HG03575 (cell line): ENCODE measurements at regions not wholly inside any gene's neighbourhood (a gene's known extent, or its start where the extent isn't known, plus 50 kb on each side); places are given as distances from the start of the nearest gene placed in this dataset.
"Not testable (repeated sequence)": the region's sequence is repeated elsewhere in the genome, so short reads cannot be mapped to it uniquely, and the experiment has no call there.

Experiments
- ATAC-seq: cut with Tn5 transposase; IDR thresholded peaks from one replicate; pipeline ENCODE4 v1.9.1; 2021; ENCODE audit not compliant: unreplicated experiment, insufficient number of reproducible peaks, low FRiP score; ENCODE audit errors: extremely low read depth

DNA sequence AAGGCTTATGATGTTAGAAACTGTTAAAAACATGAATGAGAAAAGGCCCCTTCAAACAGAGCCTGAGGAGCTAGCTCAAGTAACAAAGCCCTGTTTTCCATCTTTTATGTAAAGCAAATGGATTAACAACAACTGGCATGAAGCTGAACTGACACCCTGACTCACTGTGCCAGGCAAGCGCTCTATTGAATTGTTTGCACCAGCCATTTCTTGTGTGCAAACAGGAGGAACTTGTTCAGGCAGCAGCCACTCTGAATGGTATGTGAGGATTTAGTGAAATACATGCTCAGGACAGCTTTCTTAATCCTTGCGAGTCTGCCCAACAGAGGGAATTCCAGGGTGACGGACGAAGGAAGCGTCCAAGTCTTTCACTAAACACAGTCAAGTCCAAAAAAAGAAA, 291.1 kb upstream of the ADGRL2 start:
- no peak for ATAC-seq

- no peak for ATAC-seq
Measured at GRCh38 chr1:81506699-81507098, 294.0 kb upstream of the ADGRL2 start.

- ATAC-seq, result peak; percentile 98
Measured at GRCh38 chr1:81505831-81506230, 294.9 kb upstream of the ADGRL2 start.

DNA sequence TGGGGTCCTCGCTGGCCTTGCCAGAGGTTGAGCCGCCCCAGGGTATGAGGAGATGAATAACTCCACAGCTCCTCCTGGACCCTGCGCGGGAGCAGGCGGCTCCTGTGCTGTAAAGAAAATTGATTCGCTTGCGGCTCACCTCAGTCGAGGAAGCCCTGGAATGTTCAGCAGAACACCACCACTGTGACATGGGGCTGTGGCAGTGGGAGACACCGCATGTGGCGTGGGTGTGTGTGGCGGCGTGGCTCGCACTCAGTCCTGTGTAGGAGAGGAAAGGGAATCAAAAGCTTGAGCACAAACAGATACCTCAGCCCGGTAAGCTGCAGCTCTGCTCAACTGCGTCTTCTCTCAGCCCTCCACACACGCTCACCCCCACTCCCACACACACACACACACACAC, 295.9 kb upstream of the ADGRL2 start:
- not testable (repeated sequence) for ATAC-seq

GRCh38 chr1:81502705-81503104, 298.0 kb upstream of the ADGRL2 start:
- not testable (repeated sequence) for ATAC-seq

DNA sequence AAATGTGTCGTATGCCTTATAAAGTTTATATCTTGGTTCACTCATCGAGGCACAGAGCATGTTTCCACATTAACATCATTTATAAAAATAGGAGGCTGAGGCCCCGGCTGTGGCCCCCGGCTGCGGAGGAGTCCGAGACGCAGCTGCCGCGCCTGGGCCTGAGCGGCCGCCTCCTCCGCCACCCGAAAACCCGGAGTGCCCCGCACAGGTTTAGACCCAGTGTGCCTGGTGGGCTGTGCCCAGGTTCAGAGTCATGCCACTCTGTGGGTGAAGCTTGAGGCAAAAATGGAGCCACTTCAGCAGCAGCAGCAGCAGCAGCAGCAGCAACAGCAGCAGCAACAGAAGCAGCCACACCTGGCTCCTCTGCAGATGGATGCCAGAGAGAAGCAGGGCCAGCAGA, 299.2 kb upstream of the ADGRL2 start:
- not testable (repeated sequence) for ATAC-seq

DNA sequence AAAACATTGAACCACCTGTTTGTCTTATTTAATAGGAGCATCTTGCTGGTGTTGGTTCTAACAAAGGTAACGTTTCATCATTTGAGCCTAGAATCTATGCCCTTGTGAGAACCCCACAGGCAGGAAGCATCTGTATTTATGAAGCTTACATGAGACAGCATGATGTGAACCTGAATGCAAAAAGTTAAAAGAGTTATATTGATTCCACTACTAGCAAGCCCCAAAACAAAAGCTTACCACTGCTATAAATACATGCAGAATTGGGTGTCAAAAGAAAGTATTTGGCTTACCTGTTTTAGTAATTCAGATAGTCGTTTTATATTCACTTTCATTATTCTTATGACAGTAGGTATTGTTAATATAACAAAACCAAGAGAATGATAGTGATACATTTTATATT, 301.2 kb upstream of the ADGRL2 start:
- no peak for ATAC-seq

- ATAC-seq, result no peak
Measured at GRCh38 chr1:81498471-81499462, 302.0 kb upstream of the ADGRL2 start.

- no peak for ATAC-seq
Measured at GRCh38 chr1:81496349-81496748, 304.4 kb upstream of the ADGRL2 start.

GRCh38 chr1:81493102-81493869, 307.4 kb upstream of the ADGRL2 start:
- no peak for ATAC-seq

GRCh38 chr1:81492628-81493027, 308.1 kb upstream of the ADGRL2 start:
- no peak for ATAC-seq

GRCh38 chr1:81490614-81491013, 310.1 kb upstream of the ADGRL2 start:
- no peak for ATAC-seq

GRCh38 chr1:81489372-81489934, 311.3 kb upstream of the ADGRL2 start:
- ATAC-seq, result no peak

GRCh38 chr1:81484284-81484683, 316.4 kb upstream of the ADGRL2 start:
- no peak for ATAC-seq

GRCh38 chr1:81478219-81478618, 322.5 kb upstream of the ADGRL2 start:
- ATAC-seq, result no peak

DNA sequence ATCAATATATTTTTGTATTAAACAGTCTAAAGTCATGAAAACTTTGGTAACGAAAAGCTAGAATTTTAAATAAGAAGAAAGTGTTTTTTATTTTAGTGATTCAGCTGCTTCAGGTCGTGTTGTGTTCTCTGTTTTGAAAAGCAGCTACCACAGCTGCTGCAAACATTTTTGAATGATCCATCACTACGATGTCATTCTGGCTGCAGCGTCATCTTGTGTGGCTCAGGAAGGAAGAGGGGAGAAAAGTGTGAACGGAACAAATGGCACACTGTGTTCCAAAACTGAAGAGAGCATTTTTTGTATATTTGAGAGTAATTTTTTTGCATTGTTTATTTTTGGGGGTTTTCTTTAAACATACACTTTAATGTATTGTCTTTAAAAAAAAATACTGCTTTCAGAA, 323.0 kb upstream of the ADGRL2 start:
- no peak for ATAC-seq

GRCh38 chr1:81472387-81472786, 328.3 kb upstream of the ADGRL2 start:
- ATAC-seq, result no peak

- no peak for ATAC-seq
Measured at GRCh38 chr1:81471255-81471654, 329.5 kb upstream of the ADGRL2 start.

DNA sequence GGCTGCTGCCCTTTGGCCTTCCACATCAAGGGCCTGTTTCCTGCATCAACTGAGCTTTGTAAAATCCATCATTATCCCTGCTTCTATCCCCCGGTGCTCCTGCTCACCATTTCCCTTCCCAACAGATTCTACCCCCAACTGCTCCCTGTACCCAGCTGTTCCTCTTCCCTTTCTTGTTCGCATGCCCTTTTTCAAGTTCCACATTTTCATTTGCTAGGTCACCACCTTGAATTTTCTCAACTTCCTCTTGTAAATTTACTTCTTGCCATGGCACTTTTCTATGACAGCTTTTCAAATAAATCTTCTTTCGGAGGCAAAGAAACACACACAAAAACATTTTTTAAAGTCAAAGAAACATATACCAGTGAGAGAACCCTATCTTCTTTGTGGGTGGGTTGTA, 330.5 kb upstream of the ADGRL2 start:
- ATAC-seq, result no peak

- no peak for ATAC-seq
Measured at GRCh38 chr1:81467383-81467782, 333.4 kb upstream of the ADGRL2 start.
